SK-N-SH treated with all-trans-retinoic acid at 6 μM for 48 hours (cell line): ENCODE measurements at regions not wholly inside any gene's neighbourhood (a gene's known extent, or its start where the extent isn't known, plus 50 kb on each side); places are given as distances from the start of the nearest gene placed in this dataset.

Experiments used
- ISL1 ChIP-seq: fragments of 250-450 bp; sonication (Bioruptor Pico); IDR thresholded peaks from 2 replicates; pipeline ENCODE4 v2.1.2; 2022; ENCODE audit warnings: mild to moderate bottlenecking, moderate library complexity
- PATZ1 ChIP-seq: fragments of 250-450 bp; sonication (Bioruptor Pico); IDR thresholded peaks from 2 replicates; pipeline ENCODE4 v1.8.0; 2020; ENCODE audit warnings: mild to moderate bottlenecking, moderate library complexity, borderline replicate concordance
- TCF4 ChIP-seq: fragments of 250-450 bp; sonication (Bioruptor Pico); IDR thresholded peaks from 2 replicates; pipeline ENCODE4 v1.8.0; 2021; ENCODE audit warnings: mild to moderate bottlenecking, moderate library complexity, borderline replicate concordance
- ZFP3 ChIP-seq: fragments of 250-450 bp; sonication (Bioruptor Pico); IDR thresholded peaks from 2 replicates; pipeline ENCODE4 v1.5.0; 2020; ENCODE audit warnings: mild to moderate bottlenecking, moderate library complexity

DNA sequence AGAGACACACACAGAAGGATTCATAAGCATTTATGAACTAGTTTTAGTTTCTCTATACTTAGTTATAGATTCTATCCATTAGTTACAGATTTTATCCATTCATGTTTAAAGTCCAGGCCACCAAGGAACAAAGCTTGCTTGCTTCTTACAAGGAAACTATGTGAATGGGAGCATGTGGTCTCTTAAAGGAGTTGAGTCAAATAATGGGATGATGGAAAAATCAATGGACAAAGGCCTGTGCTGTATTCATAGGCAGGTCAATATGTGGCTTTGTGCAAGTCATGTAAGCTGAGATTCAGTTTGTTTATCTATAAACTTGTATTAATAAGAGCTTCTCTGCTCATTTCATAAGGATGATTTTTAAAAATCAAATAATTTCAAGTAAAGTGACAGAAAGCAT, 172.8 kb upstream of the CDK1 start:
- TF ChIP-seq ZFP3 (CRISPR knock-in tag), result no peak
- no peak for TF ChIP-seq PATZ1
- TF ChIP-seq ISL1 (CRISPR knock-in tag), result no peak
- TF ChIP-seq TCF4, result no peak
